ENCODE measurements at regions not wholly inside any gene's neighbourhood (a gene's known extent, or its start where the extent isn't known, plus 50 kb on each side); places are given as distances from the start of the nearest gene placed in this dataset.
"Not testable (repeated sequence)": the region's sequence is repeated elsewhere in the genome, so short reads cannot be mapped to it uniquely, and the experiment has no call there.

- peaks cover 2 to 6% of the 10 kb centered on the region in 2 donors for H3K36me3 Mint-ChIP-seq (ENCODE audit: insufficient read depth in 2 of 2)
- no peaks in the 10 kb centered on the region for H3K4me1 Mint-ChIP-seq (ENCODE audit: low read depth)
- H3K27ac Mint-ChIP-seq: no peak overlapping the region
- H3K9me3 Mint-ChIP-seq: peaks cover 13 to 14% of the 10 kb centered on the region in 2 donors
- ATAC-seq (replicated peaks in 1 of 2) (no peak), DNase-seq (no peak)
- H3K27me3 Mint-ChIP-seq (ENCODE audit: low read depth): no peaks in the 10 kb centered on the region
- H3K4me3 Mint-ChIP-seq: no peak overlapping the region
These were observed 149.8 kb downstream of the OR4C45 start for GRCh38 chr11:50182486-50182885.

DNA sequence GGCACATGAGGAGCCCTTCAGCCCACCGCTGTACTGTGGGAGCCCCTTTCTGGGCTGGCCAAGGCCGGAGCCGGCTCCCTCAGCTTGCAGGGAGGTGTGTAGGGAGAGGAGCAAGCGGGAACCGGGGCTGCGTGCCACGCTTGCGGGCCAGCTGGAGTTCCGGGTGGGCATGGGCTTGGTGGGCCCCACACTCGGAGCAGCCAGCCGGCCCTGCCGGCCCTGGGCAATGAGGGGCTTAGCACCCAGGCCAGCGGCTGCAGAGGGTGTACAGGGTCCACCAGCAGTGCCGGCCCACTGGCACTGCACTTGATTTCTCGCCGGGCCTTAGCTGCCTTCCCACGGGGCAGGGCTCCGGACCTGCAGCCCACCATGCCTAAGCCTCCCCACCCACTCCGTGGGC is 150.5 kb downstream of the OR4C45 start:
- H3K36me3 Mint-ChIP-seq (ENCODE audit: insufficient read depth in 2 of 2); H3K27ac Mint-ChIP-seq; ATAC-seq (replicated peaks in 1 of 2); H3K4me3 Mint-ChIP-seq; DNase-seq; H3K27me3 Mint-ChIP-seq (ENCODE audit: low read depth); H3K4me1 Mint-ChIP-seq (ENCODE audit: low read depth): not testable (repeated sequence)
- H3K9me3 Mint-ChIP-seq: peaks cover 13 to 14% of the 10 kb centered on the region in 2 donors

DNA sequence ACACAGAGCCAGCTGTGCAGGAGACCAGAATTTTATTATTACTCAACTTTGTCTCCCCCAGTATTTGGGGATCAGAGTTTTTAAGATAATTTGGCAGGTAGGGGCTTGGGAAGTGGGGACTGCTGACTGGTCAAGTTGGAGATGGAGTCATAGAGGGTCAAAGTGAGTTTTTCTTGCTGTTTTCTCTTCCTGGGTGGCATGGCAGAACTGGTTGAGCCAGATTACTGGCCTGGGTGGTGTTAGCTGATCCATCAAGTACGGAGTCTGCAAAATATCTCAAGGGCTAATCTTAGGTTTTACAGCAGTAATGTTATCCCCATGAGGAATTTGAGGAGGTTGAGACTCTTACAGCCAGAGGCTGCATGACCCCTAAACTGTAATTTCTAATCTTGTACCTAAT is 153.5 kb downstream of the OR4C45 start:
- Mint-ChIP-seq H3K27ac (no peak overlapping the region), H3K9me3 (peaks cover 7 to 9% of the 10 kb centered on the region in 2 donors), H3K36me3 (ENCODE audit: insufficient read depth in 2 of 2) (peaks cover 2 to 6% of the 10 kb centered on the region in 2 donors), H3K4me1 (ENCODE audit: low read depth) (no peaks in the 10 kb centered on the region), H3K4me3 (no peak overlapping the region), H3K27me3 (ENCODE audit: low read depth) (no peaks in the 10 kb centered on the region)
- DNase-seq (no peak), ATAC-seq (replicated peaks in 1 of 2) (no peak)

DNA sequence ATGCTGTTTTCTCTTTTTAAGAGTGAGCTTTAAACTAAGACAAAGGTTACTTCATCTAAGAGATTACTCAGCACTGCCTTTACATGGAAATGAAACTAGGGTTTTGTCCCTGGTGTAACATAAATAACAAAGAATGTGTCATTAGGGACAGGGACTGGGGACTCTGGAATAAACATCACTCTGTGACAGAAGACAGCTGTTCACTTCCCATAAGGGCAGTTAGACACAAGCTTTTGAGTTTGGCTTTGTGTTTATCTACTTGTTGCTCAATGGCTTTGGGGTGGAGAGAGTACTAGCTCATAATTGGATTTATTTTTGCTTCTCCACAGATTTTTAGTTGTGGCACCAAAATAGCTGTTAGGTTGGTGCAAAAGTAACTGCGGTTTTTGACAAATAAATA is 154.5 kb downstream of the OR4C45 start:
- Mint-ChIP-seq H3K27me3 (ENCODE audit: low read depth) (no peaks in the 10 kb centered on the region), H3K27ac (no peak overlapping the region), H3K4me3 (no peak overlapping the region), H3K4me1 (ENCODE audit: low read depth) (no peaks in the 10 kb centered on the region), H3K9me3 (peaks cover 6 to 10% of the 10 kb centered on the region in 2 donors), H3K36me3 (ENCODE audit: insufficient read depth in 2 of 2) (peaks cover 2 to 6% of the 10 kb centered on the region in 2 donors)
- ATAC-seq (replicated peaks in 1 of 2) (no peak), DNase-seq (no peak)

- Mint-ChIP-seq H3K36me3 (ENCODE audit: insufficient read depth in 2 of 2) (peaks cover 0 to 6% of the 10 kb centered on the region in 2 donors), H3K9me3 (peaks cover 6 to 10% of the 10 kb centered on the region in 2 donors), H3K27ac (no peak overlapping the region), H3K4me1 (ENCODE audit: low read depth) (no peaks in the 10 kb centered on the region), H3K27me3 (ENCODE audit: low read depth) (no peaks in the 10 kb centered on the region), H3K4me3 (no peak overlapping the region)
- DNase-seq (no peak), ATAC-seq (replicated peaks in 1 of 2) (no peak)
These were observed 155.4 kb downstream of the OR4C45 start for GRCh38 chr11:50188040-50188439.

DNA sequence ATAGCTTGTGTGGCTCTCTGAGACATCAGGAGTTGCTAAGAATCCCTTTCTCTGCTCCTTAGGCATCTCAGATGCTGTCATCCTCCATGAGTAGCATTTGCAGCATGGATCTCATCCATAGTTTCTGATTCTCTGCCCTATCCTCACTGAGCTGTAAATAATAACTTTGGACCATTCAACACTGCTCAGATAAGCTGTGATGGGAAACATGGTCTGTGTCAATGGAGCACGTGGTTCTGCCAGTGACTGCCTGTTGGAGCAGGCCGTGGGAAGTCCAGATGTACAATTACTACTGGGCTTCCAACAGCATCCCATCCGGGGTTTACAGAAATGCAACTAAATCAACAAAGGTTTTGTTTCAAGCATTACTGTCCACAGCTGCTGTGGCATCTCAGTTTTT is 160.1 kb downstream of the OR4C45 start:
- Mint-ChIP-seq H3K4me3 (no peak overlapping the region), H3K36me3 (ENCODE audit: insufficient read depth in 2 of 2) (peaks cover 0 to 4% of the 10 kb centered on the region in 2 donors), H3K9me3 (peaks cover 12 to 15% of the 10 kb centered on the region in 2 donors), H3K27ac (no peak overlapping the region), H3K27me3 (ENCODE audit: low read depth) (no peaks in the 10 kb centered on the region), H3K4me1 (ENCODE audit: low read depth) (no peaks in the 10 kb centered on the region)
- no peak for DNase-seq
- no peak for ATAC-seq (replicated peaks in 1 of 2)

GRCh38 chr11:50214376-50214775 is 181.7 kb downstream of the OR4C45 start:
- Mint-ChIP-seq H3K4me3 (no peak overlapping the region), H3K27ac (no peak overlapping the region), H3K4me1 (ENCODE audit: low read depth) (no peaks in the 10 kb centered on the region), H3K36me3 (ENCODE audit: insufficient read depth in 2 of 2) (peaks cover 0 to 2% of the 10 kb centered on the region in 2 donors), H3K27me3 (ENCODE audit: low read depth) (no peaks in the 10 kb centered on the region), H3K9me3 (peaks cover 27 to 28% of the 10 kb centered on the region in 2 donors)
- DNase-seq (no peak), ATAC-seq (replicated peaks in 1 of 2) (no peak)

GRCh38 chr11:50220651-50221050 is 188.0 kb downstream of the OR4C45 start:
- Mint-ChIP-seq H3K36me3 (ENCODE audit: insufficient read depth in 2 of 2) (peaks cover 0 to under 1% of the 10 kb centered on the region in 2 donors), H3K4me3 (no peak overlapping the region), H3K27ac (no peak overlapping the region), H3K27me3 (ENCODE audit: low read depth) (no peaks in the 10 kb centered on the region), H3K9me3 (peaks cover 6 to 9% of the 10 kb centered on the region in 2 donors), H3K4me1 (ENCODE audit: low read depth) (no peaks in the 10 kb centered on the region)
- no peak for DNase-seq
- no peak for ATAC-seq (replicated peaks in 1 of 2)

- H3K9me3 Mint-ChIP-seq; H3K27me3 Mint-ChIP-seq (ENCODE audit: low read depth); H3K4me3 Mint-ChIP-seq; H3K27ac Mint-ChIP-seq; H3K4me1 Mint-ChIP-seq (ENCODE audit: low read depth); ATAC-seq (replicated peaks in 1 of 2); DNase-seq; H3K36me3 Mint-ChIP-seq (ENCODE audit: insufficient read depth in 2 of 2): not testable (repeated sequence)
These were observed 205.7 kb downstream of the OR4C45 start for GRCh38 chr11:50238368-50238767.

- ATAC-seq (replicated peaks in 1 of 2) (no peak), DNase-seq (no peak)
- peaks cover 1 to 11% of the 10 kb centered on the region in 2 donors for H3K9me3 Mint-ChIP-seq
- H3K4me3 Mint-ChIP-seq: no peak overlapping the region
- H3K27ac Mint-ChIP-seq: no peak overlapping the region
- peaks cover 0 to 2% of the 10 kb centered on the region in 2 donors for H3K36me3 Mint-ChIP-seq (ENCODE audit: insufficient read depth in 2 of 2)
- no peaks in the 10 kb centered on the region for H3K27me3 Mint-ChIP-seq (ENCODE audit: low read depth)
- H3K4me1 Mint-ChIP-seq (ENCODE audit: low read depth): no peaks in the 10 kb centered on the region
These were observed 213.5 kb downstream of the OR4C45 start for GRCh38 chr11:50246183-50246582.

GRCh38 chr11:50246699-50247098 is 214.0 kb downstream of the OR4C45 start:
- Mint-ChIP-seq H3K27me3 (ENCODE audit: low read depth) (no peaks in the 10 kb centered on the region), H3K27ac (no peak overlapping the region)

DNA sequence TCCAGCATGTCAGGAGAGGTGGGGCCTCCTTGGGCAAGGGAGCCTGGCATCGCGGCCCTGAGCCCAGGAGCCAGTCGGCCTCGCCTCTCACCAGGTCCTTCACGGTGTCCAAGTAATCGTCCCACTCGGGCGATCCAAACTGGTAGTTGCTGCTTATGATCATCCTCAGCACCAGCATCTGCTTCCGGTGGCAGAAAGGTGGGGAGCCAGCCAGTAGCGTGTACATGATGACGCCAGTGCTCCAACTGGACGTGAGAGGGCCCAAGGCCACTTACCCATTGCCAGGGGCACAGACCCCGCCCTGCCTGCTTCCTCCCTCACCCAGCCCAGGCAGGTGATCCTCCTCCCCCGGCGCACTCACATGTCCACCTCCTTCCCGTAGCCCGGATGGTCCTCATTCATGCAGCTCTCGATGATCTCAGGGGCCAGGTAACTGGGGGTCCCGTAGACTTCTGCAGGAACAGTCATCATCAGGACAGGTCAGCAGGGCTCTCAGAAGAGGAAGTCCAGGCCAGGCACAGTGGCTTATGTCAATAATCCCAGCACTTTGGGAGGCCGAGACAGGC is 214.7 kb downstream of the OR4C45 start:
- H3K4me3 Mint-ChIP-seq: no peak overlapping the region
- peaks cover 0 to 2% of the 10 kb centered on the region in 2 donors for H3K36me3 Mint-ChIP-seq (ENCODE audit: insufficient read depth in 2 of 2)
- no peaks in the 10 kb centered on the region for H3K27me3 Mint-ChIP-seq (ENCODE audit: low read depth)
- ATAC-seq (replicated peaks in 1 of 2): no peak
- DNase-seq: no peak
- no peaks in the 10 kb centered on the region for H3K4me1 Mint-ChIP-seq (ENCODE audit: low read depth)
- H3K9me3 Mint-ChIP-seq: peaks cover 1 to 10% of the 10 kb centered on the region in 2 donors
- no peak overlapping the region for H3K27ac Mint-ChIP-seq

More at GRCh38 chr11:50246699-50247098, 214.0 kb downstream of the OR4C45 start:
- H3K9me3 Mint-ChIP-seq: peaks cover 1 to 11% of the 10 kb centered on the region in 2 donors
- no peak overlapping the region for H3K4me3 Mint-ChIP-seq
- ATAC-seq (replicated peaks in 1 of 2): no peak
- H3K36me3 Mint-ChIP-seq (ENCODE audit: insufficient read depth in 2 of 2): peaks cover 0 to 2% of the 10 kb centered on the region in 2 donors
- H3K4me1 Mint-ChIP-seq (ENCODE audit: low read depth): no peaks in the 10 kb centered on the region
- DNase-seq: no peak

DNA sequence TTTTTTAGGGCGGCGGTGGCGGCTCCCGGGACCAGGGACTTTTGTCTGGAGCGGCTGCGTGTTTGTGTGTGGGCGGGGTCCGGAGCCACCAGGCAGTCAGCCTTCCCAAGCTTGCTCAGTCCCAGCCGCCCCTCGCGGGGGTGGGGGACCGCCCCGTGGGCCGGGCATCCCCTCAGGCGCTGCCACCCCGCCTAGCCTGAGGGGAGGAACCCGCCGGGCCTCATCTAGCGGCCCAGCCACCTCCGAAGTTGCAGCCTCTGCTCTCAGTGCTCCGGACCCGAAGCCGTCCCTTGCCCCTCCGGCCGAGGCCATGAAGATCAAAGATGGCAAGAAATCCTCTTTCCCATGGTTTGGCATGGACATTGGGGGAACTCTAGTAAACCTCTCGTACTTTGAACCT is 235.2 kb downstream of the OR4C45 start:
- DNase-seq (no peak), ATAC-seq (replicated peaks in 1 of 2) (no peak)
- no peak overlapping the region for H3K4me3 Mint-ChIP-seq
- H3K9me3 Mint-ChIP-seq: peaks cover 16 to 20% of the 10 kb centered on the region in 2 donors
- H3K36me3 Mint-ChIP-seq (ENCODE audit: insufficient read depth in 2 of 2): peaks cover 2 to 8% of the 10 kb centered on the region in 2 donors
- H3K4me1 Mint-ChIP-seq (ENCODE audit: low read depth): no peaks in the 10 kb centered on the region
- no peak overlapping the region for H3K27ac Mint-ChIP-seq
- no peaks in the 10 kb centered on the region for H3K27me3 Mint-ChIP-seq (ENCODE audit: low read depth)

DNA sequence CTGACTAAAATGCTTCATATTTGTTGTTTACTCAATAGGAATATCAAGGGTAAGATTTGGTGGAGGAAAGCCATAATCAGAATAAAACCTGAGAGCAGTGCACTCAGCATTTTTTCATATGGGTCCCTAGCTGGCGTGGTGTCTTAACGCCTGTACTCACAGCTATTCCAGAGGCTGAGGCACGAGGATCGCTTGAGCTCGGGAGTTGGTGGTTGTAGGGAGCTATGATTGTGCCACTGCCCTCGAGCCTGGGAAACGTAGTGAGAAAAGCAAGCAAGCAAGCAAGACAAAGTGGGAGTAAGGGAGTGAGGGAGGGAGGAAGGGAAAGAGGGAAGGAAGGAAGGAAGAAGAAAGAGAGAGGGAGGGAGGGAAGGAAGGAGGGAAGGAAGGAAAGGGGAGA is 242.5 kb downstream of the OR4C45 start:
- Mint-ChIP-seq H3K27ac (no peak overlapping the region), H3K36me3 (ENCODE audit: insufficient read depth in 2 of 2) (peaks cover 3 to 5% of the 10 kb centered on the region in 2 donors), H3K27me3 (ENCODE audit: low read depth) (no peaks in the 10 kb centered on the region), H3K4me1 (ENCODE audit: low read depth) (no peaks in the 10 kb centered on the region), H3K4me3 (no peak overlapping the region), H3K9me3 (peaks cover 11 to 22% of the 10 kb centered on the region in 2 donors)
- no peak for ATAC-seq (replicated peaks in 1 of 2)
- DNase-seq: no peak

Measured in activated T-cell treated with anti-CD3 and anti-CD28 coated beads, Interleukin-2, amount 50 U/mL, for 72 hours (primary cell).